GM12864 (cell line): ENCODE measurements at regions not wholly inside any gene's neighbourhood (a gene's known extent, or its start where the extent isn't known, plus 50 kb on each side); places are given as distances from the start of the nearest gene placed in this dataset.

Experiments
- DNase-seq: peaks from one replicate; pipeline ENCODE4 v3.0.0-alpha.2; 2011; ENCODE audit warnings: low read depth
- H3K4me3 ChIP-seq: 2 replicates; pipeline ENCODE4 v1.5.1; 2011; ENCODE audit warnings: mild to moderate bottlenecking, low read depth, low read length, control low read depth
- CTCF ChIP-seq: IDR thresholded peaks from 2 replicates; pipeline ENCODE4 v1.5.1; 2011; ENCODE audit warnings: low read depth, mild to moderate bottlenecking, moderate library complexity, low read length, control low read depth, inconsistent platforms; ENCODE audit errors: missing control alignments

- TF ChIP-seq CTCF: no peak
- DNase-seq: no peak
- no peak overlapping the region for H3K4me3 ChIP-seq
Measured at GRCh38 chr3:71903112-71903495, 118.2 kb upstream of the PROK2 start.

GRCh38 chr3:71902258-71903111, 117.5 kb upstream of the PROK2 start:
- no peak for DNase-seq
- H3K4me3 ChIP-seq: no peak overlapping the region
- no peak for TF ChIP-seq CTCF

GRCh38 chr3:71901645-71902044, 116.7 kb upstream of the PROK2 start:
- TF ChIP-seq CTCF: no peak
- no peak overlapping the region for H3K4me3 ChIP-seq
- no peak for DNase-seq

GRCh38 chr3:71900057-71900456, 115.1 kb upstream of the PROK2 start:
- no peak for DNase-seq
- H3K4me3 ChIP-seq: no peak overlapping the region
- no peak for TF ChIP-seq CTCF

- no peak for TF ChIP-seq CTCF
- no peak overlapping the region for H3K4me3 ChIP-seq
- DNase-seq: no peak
Measured at GRCh38 chr3:71896751-71897150, 111.8 kb upstream of the PROK2 start.

GRCh38 chr3:71893702-71894479, 108.9 kb upstream of the PROK2 start:
- no peak for DNase-seq
- no peak for TF ChIP-seq CTCF
- H3K4me3 ChIP-seq: no peak overlapping the region
